ENCODE measurements at regions not wholly inside any gene's neighbourhood (a gene's known extent, or its start where the extent isn't known, plus 50 kb on each side); places are given as distances from the start of the nearest gene placed in this dataset.

- no peak for TF ChIP-seq RFX5 (IDR thresholded peaks at IDR 0.05; ENCODE audit: borderline replicate concordance, low read depth, low read length)
- no peak for TF ChIP-seq POLR2AphosphoS5 (IDR thresholded peaks at IDR 0.05; ENCODE audit: low read depth, low read length)
- no peak for TF ChIP-seq ATF3 (IDR thresholded peaks at IDR 0.05; ENCODE audit: insufficient read depth, low read depth, low read length)
- no peak for TF ChIP-seq POU5F1 (IDR thresholded peaks at IDR 0.05; ENCODE audit: low read depth, low read length)
- no peak for TF ChIP-seq JUND (IDR thresholded peaks at IDR 0.05; ENCODE audit: low read length)
Measured at GRCh38 chr6:81938991-81939732, 186.7 kb upstream of the TENT5A start (continued).

Data from H1 (cell line).